Left forelimb (tissue), 1 donor: ENCODE measurements at regions not wholly inside any gene's neighbourhood (a gene's known extent, or its start where the extent isn't known, plus 50 kb on each side); places are given as distances from the start of the nearest gene placed in this dataset.

ENCODE experiments used
- DNase-seq: peaks from one replicate; pipeline ENCODE4 v3.0.0-alpha.2; 2018; ENCODE audit warnings: low spot score

- peak; percentile 20 for DNase-seq
Measured at GRCh38 chr22:47570300-47570685, 807.8 kb downstream of the TBC1D22A start.

- DNase-seq, result peak; percentile 47
Measured at GRCh38 chr22:47569389-47570299, 807.2 kb downstream of the TBC1D22A start.

- peak; percentile 20 for DNase-seq
Measured at GRCh38 chr22:47568700-47569099, 806.2 kb downstream of the TBC1D22A start.

GRCh38 chr22:47567126-47568090, 805.0 kb downstream of the TBC1D22A start:
- peak; percentile 31 for DNase-seq

- peak; percentile 25 for DNase-seq
Measured at GRCh38 chr22:47566491-47566890, 804.0 kb downstream of the TBC1D22A start.

GRCh38 chr22:47565607-47566006, 803.2 kb downstream of the TBC1D22A start:
- no peak for DNase-seq

GRCh38 chr22:47564651-47565434, 802.4 kb downstream of the TBC1D22A start:
- no peak for DNase-seq

GRCh38 chr22:47564158-47564450, 801.7 kb downstream of the TBC1D22A start:
- DNase-seq, result no peak

GRCh38 chr22:47563406-47564157, 801.1 kb downstream of the TBC1D22A start:
- no peak for DNase-seq

- no peak for DNase-seq
Measured at GRCh38 chr22:47561766-47562165, 799.3 kb downstream of the TBC1D22A start.

- DNase-seq, result no peak
Measured at GRCh38 chr22:47561115-47561675, 798.7 kb downstream of the TBC1D22A start.

- no peak for DNase-seq
Measured at GRCh38 chr22:47558828-47559700, 796.6 kb downstream of the TBC1D22A start.

GRCh38 chr22:47556473-47556872, 794.0 kb downstream of the TBC1D22A start:
- no peak for DNase-seq

- no peak for DNase-seq
Measured at GRCh38 chr22:47553436-47553835, 791.0 kb downstream of the TBC1D22A start.

- no peak for DNase-seq
Measured at GRCh38 chr22:47552541-47553205, 790.2 kb downstream of the TBC1D22A start.

GRCh38 chr22:47552024-47552423, 789.6 kb downstream of the TBC1D22A start:
- no peak for DNase-seq

GRCh38 chr22:47551431-47551775, 789.0 kb downstream of the TBC1D22A start:
- DNase-seq, result no peak

- DNase-seq, result no peak
Measured at GRCh38 chr22:47550524-47551430, 788.3 kb downstream of the TBC1D22A start.
